Muscle of leg (tissue), 3 donors: ENCODE measurements at regions not wholly inside any gene's neighbourhood (a gene's known extent, or its start where the extent isn't known, plus 50 kb on each side); places are given as distances from the start of the nearest gene placed in this dataset.

Experiments used
- DNase-seq: peaks from one replicate; pipeline ENCODE4 v3.0.0; 2013
- H3K27ac ChIP-seq: one replicate; pipeline ENCODE4 v1.5.1; 2013; ENCODE audit warnings: mild to moderate bottlenecking, low read length, control low read depth
- H3K27me3 ChIP-seq: one replicate; pipeline ENCODE4 v1.6.1; 2013; ENCODE audit warnings: low read length; ENCODE audit not compliant: control insufficient read depth, insufficient read depth
- H3K36me3 ChIP-seq: one replicate; pipeline ENCODE4 v1.6.1; 2013; ENCODE audit warnings: low read length; ENCODE audit not compliant: control insufficient read depth, insufficient read depth
- H3K4me1 ChIP-seq: one replicate; pipeline ENCODE4 v1.6.1; 2013; ENCODE audit warnings: low read length; ENCODE audit not compliant: control insufficient read depth, insufficient read depth
- H3K4me3 ChIP-seq: one replicate; pipeline ENCODE4 v1.5.1; 2013; ENCODE audit warnings: low read length, control low read depth
- H3K9me3 ChIP-seq: replicated peaks from 2 replicates; pipeline ENCODE4 v1.6.1; 2013; ENCODE audit warnings: low read depth, low read length; ENCODE audit not compliant: control insufficient read depth
- WGBS: methylation state at CpG from one replicate; pipeline ENCODE4 v1.1.5; 2013; ENCODE audit warnings: missing lambda C conversion rate; ENCODE audit not compliant: insufficient coverage; 5-methylcytosine and 5-hydroxymethylcytosine counted together

DNA sequence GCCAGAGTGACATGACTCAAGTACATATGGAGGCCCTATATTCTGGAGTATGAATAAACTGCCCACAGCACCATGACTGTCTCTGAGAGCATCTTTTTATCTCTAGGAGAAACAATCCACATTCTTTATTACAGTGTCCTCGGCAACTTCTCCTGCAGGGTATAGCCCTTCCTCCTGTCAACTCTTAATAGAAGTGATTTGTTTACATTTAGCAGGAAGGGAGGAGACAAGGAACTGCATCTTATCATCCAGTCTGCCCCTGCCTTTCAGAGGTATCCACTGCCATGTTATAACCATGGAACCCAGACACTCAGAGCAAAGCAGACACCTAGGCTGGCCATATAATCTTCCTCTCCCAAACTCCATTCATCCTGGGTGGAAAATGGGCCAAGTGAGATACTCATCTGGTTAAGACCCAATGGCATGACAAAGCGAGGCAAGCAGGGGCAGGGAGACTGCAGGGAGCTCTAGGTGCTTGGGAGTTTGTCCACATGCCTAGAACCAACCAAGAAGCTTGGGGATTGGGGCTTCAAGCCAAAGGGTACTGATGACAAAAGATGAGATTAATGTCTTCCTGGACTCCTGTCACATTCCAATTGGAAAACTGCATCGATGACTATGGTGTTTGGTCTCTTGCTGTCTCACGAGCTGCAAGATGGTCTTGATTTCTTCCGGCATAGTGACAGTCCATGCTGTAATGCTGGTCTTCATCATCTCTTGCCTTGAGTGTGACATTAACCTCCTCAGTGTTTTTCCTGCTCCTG is 620.5 kb upstream of the KLF4 start:
- H3K36me3 ChIP-seq = no peaks in the 10 kb centered on the region
- DNase-seq = no peak
- H3K27me3 ChIP-seq = no peaks in the 10 kb centered on the region
- H3K27ac ChIP-seq = no peak overlapping the region
- H3K9me3 ChIP-seq = no peaks in the 10 kb centered on the region
- no peak overlapping the region for H3K4me3 ChIP-seq
- WGBS = 89% methylated on average over 4 of the region's 5 CpGs
- H3K4me1 ChIP-seq = no peaks in the 10 kb centered on the region

DNA sequence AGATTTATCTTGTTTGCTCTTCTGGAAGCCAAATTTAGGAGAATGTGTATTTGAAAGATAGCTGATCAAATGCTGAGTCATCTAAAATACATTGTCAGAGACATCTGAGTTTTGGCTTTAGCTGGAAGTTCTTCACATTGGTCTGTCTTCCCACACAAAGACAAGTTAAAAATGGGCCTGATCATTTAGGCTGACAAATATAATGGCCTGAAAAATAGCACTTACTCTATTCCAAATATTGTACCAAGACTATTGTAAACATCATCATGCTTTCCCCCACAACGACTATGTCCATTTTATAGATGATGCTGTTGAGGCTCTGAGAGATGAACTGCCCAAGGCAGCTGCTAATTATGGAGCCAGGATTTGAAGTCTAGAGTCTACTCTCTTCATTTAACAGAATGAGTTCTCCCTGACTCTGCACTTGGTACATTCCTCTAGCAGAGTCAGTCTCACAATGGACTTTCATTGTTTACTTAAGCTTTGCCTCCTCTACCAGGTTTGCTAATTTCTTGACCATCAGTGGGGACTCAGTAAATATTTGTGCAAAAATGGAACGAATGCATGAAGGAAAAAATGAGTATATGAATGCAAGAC is 619.4 kb upstream of the KLF4 start:
- DNase-seq = no peak
- Histone ChIP-seq H3K27ac (no peak overlapping the region), H3K36me3 (no peaks in the 10 kb centered on the region), H3K4me1 (no peaks in the 10 kb centered on the region), H3K4me3 (no peak overlapping the region), H3K27me3 (no peaks in the 10 kb centered on the region), H3K9me3 (no peaks in the 10 kb centered on the region)
- WGBS = no CpG with 5 or more reads among the region's 2 CpGs

DNA sequence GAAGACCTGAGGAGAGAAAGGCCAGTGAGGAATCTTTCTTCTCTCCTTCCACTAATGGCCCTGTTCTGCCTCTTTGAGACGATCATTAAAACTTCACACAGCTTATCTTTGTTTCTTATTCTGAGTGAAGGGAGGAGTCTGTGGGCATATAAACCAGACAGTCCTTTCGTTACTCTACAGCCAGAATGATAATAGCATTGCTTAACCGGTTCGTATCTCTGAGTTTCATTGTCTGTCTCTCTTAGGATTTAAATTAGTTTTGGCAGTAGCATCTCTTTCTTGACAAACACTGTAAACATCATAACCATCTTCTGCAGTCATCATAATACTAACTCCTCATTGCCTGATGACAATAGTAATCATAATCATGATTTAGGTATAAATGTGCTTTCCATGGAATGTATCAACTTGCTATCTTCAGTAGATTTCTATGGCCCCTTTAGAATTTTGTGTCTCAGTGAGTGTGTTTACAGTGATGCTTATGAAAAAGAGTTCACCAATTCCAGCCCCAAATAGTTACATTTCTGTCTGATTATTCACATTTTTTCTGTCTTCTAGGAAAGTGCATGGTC is 618.8 kb upstream of the KLF4 start:
- H3K4me3 ChIP-seq = no peak overlapping the region
- H3K9me3 ChIP-seq = no peaks in the 10 kb centered on the region
- no peak overlapping the region for H3K27ac ChIP-seq
- H3K36me3 ChIP-seq = no peaks in the 10 kb centered on the region
- no CpG with 5 or more reads among the region's 4 CpGs for WGBS
- DNase-seq = no peak
- H3K27me3 ChIP-seq = no peaks in the 10 kb centered on the region
- no peaks in the 10 kb centered on the region for H3K4me1 ChIP-seq

- Histone ChIP-seq H3K36me3 (no peaks in the 10 kb centered on the region), H3K27me3 (no peaks in the 10 kb centered on the region), H3K9me3 (no peaks in the 10 kb centered on the region), H3K4me1 (no peaks in the 10 kb centered on the region), H3K27ac (no peak overlapping the region), H3K4me3 (no peak overlapping the region)
- no peak for DNase-seq
- 52% methylated on average over 4 of the region's 5 CpGs for WGBS
Measured at GRCh38 chr9:108105885-108106284, 616.3 kb upstream of the KLF4 start.

- Histone ChIP-seq H3K27me3 (no peaks in the 10 kb centered on the region), H3K4me1 (no peaks in the 10 kb centered on the region), H3K36me3 (no peaks in the 10 kb centered on the region), H3K27ac (no peak overlapping the region), H3K4me3 (no peak overlapping the region), H3K9me3 (no peaks in the 10 kb centered on the region)
- WGBS = 80% methylated on average over 1 of the region's 1 CpG
- no peak for DNase-seq
Measured at GRCh38 chr9:108104991-108105390, 615.4 kb upstream of the KLF4 start.

- no CpG with 5 or more reads among the region's 1 CpG for WGBS
- no peaks in the 10 kb centered on the region for H3K9me3 ChIP-seq
- H3K27ac ChIP-seq = no peak overlapping the region
- H3K27me3 ChIP-seq = no peaks in the 10 kb centered on the region
- H3K36me3 ChIP-seq = no peaks in the 10 kb centered on the region
- no peaks in the 10 kb centered on the region for H3K4me1 ChIP-seq
- DNase-seq = no peak
- no peak overlapping the region for H3K4me3 ChIP-seq
Measured at GRCh38 chr9:108103046-108103693, 613.6 kb upstream of the KLF4 start.

- Histone ChIP-seq H3K4me1 (no peaks in the 10 kb centered on the region), H3K36me3 (no peaks in the 10 kb centered on the region), H3K27ac (no peak overlapping the region), H3K27me3 (no peaks in the 10 kb centered on the region), H3K4me3 (no peak overlapping the region), H3K9me3 (no peaks in the 10 kb centered on the region)
- no CpG with 5 or more reads among the region's 1 CpG for WGBS
- DNase-seq = no peak
Measured at GRCh38 chr9:108101410-108101809, 611.8 kb upstream of the KLF4 start.

DNA sequence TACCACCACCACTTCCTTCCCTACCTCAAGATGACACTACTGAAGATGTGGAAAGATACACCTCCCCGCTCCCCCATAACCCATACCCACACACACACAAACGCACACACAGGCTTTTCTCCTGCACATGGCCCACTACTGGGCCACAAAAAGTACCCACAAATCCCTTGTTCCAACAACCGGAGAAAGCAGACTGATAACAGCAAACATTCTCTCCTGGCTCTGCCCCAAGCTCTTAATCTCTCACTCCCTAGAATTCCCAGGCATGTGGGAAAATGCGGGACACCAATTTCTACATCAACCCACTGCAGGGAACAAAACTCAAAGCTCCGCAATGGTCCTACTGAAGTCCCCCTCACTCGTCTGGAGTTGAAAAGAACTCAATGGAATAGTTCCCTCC is 611.0 kb upstream of the KLF4 start:
- 71% methylated on average over 3 of the region's 6 CpGs for WGBS
- Histone ChIP-seq H3K27me3 (no peaks in the 10 kb centered on the region), H3K9me3 (no peaks in the 10 kb centered on the region), H3K27ac (no peak overlapping the region), H3K4me1 (no peaks in the 10 kb centered on the region), H3K36me3 (no peaks in the 10 kb centered on the region), H3K4me3 (no peak overlapping the region)
- DNase-seq = no peak

- H3K4me3 ChIP-seq = no peak overlapping the region
- WGBS = 67% methylated on average over 1 of the region's 3 CpGs
Measured at GRCh38 chr9:108099854-108100253, 610.3 kb upstream of the KLF4 start.

DNA sequence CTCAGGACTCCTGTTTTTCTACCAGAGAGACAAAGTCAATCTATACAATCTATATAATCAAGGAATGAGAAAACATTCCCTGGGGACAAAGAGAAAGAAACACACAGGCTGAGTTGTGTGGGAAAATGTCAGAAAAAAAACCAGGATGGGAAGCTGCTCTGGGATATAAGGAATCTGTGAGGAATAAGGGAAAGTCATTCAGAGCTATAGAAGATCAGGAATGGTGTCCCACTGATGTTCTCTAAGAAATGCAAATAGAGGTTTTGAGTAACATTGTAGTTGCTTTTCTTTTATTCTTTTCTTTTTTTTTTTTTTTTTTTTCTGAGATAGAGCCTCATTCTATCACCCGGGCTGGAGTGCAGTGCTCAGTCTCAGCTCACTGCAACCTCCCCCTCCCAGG is 605.9 kb upstream of the KLF4 start:
- Histone ChIP-seq H3K27ac (no peak overlapping the region), H3K4me3 (no peak overlapping the region), H3K27me3 (no peaks in the 10 kb centered on the region), H3K9me3 (peaks cover 4% of the 10 kb centered on the region), H3K4me1 (no peaks in the 10 kb centered on the region), H3K36me3 (no peaks in the 10 kb centered on the region)
- WGBS = no CpG with 5 or more reads among the region's 1 CpG
- DNase-seq = no peak

More at GRCh38 chr9:108099854-108100253, 610.3 kb upstream of the KLF4 start:
- H3K4me1 ChIP-seq = no peaks in the 10 kb centered on the region
- H3K9me3 ChIP-seq = no peaks in the 10 kb centered on the region
- no peaks in the 10 kb centered on the region for H3K36me3 ChIP-seq
- no peak overlapping the region for H3K27ac ChIP-seq
- H3K27me3 ChIP-seq = no peaks in the 10 kb centered on the region
- no peak for DNase-seq
